ENCODE measurements at regions not wholly inside any gene's neighbourhood (a gene's known extent, or its start where the extent isn't known, plus 50 kb on each side); places are given as distances from the start of the nearest gene placed in this dataset.

DNA sequence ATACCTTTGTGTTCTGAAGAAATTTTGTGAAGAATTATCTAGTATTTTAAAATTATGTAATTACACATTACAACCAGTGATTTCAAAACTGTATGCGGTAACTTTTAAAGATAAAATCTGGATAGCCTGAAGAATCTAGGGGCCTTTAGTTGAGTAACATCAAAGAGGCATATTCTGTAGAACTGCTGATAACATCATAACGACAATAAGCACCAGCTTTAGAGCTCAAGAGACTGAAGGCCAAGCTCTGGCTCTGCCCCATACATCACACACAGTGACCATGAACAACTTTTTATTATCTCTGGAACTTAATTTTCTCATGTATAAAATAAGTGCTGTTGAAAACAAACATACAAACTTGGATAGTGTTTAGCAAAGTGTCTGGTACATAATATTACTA lies 121.1 kb upstream of the RHOBTB1 start:
- TF ChIP-seq, protein P1, sequence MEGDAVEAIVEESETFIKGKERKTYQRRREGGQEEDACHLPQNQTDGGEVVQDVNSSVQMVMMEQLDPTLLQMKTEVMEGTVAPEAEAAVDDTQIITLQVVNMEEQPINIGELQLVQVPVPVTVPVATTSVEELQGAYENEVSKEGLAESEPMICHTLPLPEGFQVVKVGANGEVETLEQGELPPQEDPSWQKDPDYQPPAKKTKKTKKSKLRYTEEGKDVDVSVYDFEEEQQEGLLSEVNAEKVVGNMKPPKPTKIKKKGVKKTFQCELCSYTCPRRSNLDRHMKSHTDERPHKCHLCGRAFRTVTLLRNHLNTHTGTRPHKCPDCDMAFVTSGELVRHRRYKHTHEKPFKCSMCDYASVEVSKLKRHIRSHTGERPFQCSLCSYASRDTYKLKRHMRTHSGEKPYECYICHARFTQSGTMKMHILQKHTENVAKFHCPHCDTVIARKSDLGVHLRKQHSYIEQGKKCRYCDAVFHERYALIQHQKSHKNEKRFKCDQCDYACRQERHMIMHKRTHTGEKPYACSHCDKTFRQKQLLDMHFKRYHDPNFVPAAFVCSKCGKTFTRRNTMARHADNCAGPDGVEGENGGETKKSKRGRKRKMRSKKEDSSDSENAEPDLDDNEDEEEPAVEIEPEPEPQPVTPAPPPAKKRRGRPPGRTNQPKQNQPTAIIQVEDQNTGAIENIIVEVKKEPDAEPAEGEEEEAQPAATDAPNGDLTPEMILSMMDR (IDR thresholded peaks at IDR 0.05; ENCODE audit: insufficient read depth, low read length, poor library complexity, severe bottlenecking) = no peak
- no peak for TF ChIP-seq EZH2phosphoT487 (conservative IDR thresholded peaks at IDR 0.05; ENCODE audit: low read length)

Measured in SU-DHL-6 (cell line).